ENCODE measurements at regions not wholly inside any gene's neighbourhood (a gene's known extent, or its start where the extent isn't known, plus 50 kb on each side); places are given as distances from the start of the nearest gene placed in this dataset.

DNA sequence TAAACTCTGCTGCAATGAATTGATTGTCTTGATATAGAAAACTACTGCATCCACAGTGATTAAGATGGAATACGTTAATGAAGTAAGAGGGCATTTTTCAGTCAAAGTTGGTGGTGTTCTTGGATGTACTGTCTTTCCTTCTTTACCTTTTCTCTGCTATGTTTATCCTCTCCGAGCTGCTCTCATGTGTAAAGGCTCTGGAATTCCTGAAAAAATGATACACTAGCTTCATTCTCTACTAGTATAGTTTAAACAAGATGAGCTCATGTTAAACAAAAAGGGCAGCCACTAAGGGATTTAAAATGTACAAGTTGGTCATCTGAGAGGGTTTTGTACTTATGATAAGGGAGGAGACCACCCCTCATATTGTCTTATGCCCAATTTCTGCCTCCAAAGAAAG is 504.6 kb upstream of the NECTIN3 start:
- no peak for TF ChIP-seq YY1 (IDR thresholded peaks at IDR 0.05; ENCODE audit: insufficient read depth, insufficient read length)
- TF ChIP-seq ZNF274 (IDR thresholded peaks at IDR 0.05; ENCODE audit: low read depth, low read length), result no peak
- no peak for TF ChIP-seq SUZ12 (IDR thresholded peaks at IDR 0.05; ENCODE audit: extremely low read depth, insufficient read depth, insufficient read length)

Data from NT2/D1 (cell line).